B cell (primary cell): ENCODE measurements at regions not wholly inside any gene's neighbourhood (a gene's known extent, or its start where the extent isn't known, plus 50 kb on each side); places are given as distances from the start of the nearest gene placed in this dataset.

Experiments
- EZH2 ChIP-seq: IDR thresholded peaks from 2 replicates; pipeline ENCODE4 v1.6.1; 2012; ENCODE audit warnings: borderline replicate concordance, low read depth, mild to moderate bottlenecking, moderate library complexity, low read length; ENCODE audit not compliant: insufficient read depth, poor library complexity, severe bottlenecking
- TF ChIP-seq, protein P1 (sequence below): fragments of 200-600 bp; IDR thresholded peaks from one replicate; pipeline ENCODE4 v1.8.0; 2022; ENCODE audit warnings: antibody characterized with exemption, mild to moderate bottlenecking

- TF ChIP-seq, protein P1, sequence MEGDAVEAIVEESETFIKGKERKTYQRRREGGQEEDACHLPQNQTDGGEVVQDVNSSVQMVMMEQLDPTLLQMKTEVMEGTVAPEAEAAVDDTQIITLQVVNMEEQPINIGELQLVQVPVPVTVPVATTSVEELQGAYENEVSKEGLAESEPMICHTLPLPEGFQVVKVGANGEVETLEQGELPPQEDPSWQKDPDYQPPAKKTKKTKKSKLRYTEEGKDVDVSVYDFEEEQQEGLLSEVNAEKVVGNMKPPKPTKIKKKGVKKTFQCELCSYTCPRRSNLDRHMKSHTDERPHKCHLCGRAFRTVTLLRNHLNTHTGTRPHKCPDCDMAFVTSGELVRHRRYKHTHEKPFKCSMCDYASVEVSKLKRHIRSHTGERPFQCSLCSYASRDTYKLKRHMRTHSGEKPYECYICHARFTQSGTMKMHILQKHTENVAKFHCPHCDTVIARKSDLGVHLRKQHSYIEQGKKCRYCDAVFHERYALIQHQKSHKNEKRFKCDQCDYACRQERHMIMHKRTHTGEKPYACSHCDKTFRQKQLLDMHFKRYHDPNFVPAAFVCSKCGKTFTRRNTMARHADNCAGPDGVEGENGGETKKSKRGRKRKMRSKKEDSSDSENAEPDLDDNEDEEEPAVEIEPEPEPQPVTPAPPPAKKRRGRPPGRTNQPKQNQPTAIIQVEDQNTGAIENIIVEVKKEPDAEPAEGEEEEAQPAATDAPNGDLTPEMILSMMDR: no peak
- TF ChIP-seq EZH2: no peak
Observed at GRCh38 chr2:176959614-176960013, 253.0 kb upstream of the HNRNPA3 start.
